Keratinocyte (primary cell): ENCODE measurements at regions not wholly inside any gene's neighbourhood (a gene's known extent, or its start where the extent isn't known, plus 50 kb on each side); places are given as distances from the start of the nearest gene placed in this dataset.

Experiments used
- DNase-seq: peaks from one replicate; pipeline ENCODE4 v3.0.0-alpha.2; 2011; ENCODE audit warnings: low read depth, missing footprints, low spot score
- FAIRE-seq: peaks from 2 replicates; lab custom pipeline; 2011; peaks lifted over from hg19 to GRCh38; lab: Jason Lieb, UNC
- H2AFZ ChIP-seq: 2 replicates; pipeline ENCODE4 v1.6.0; 2012; ENCODE audit warnings: low read length, control low read depth, inconsistent platforms; ENCODE audit not compliant: control insufficient read depth
- H3K27ac ChIP-seq: 2 replicates; pipeline ENCODE4 v1.5.1; 2011; ENCODE audit warnings: low read length; ENCODE audit not compliant: control insufficient read depth, insufficient read depth
- H3K27me3 ChIP-seq: 3 replicates; pipeline ENCODE4 v1.6.0; 2011; ENCODE audit warnings: low read length; ENCODE audit not compliant: control insufficient read depth, insufficient read depth; ENCODE audit errors: extremely low read depth
- H3K36me3 ChIP-seq, 2 experiments: 2 replicates in 1 of 2; 3 replicates in 1 of 2; pipeline ENCODE4 v1.5.1; 2011; ENCODE audit warnings: low read length in 2 of 2, mild to moderate bottlenecking in 1 of 2; ENCODE audit not compliant: control insufficient read depth in 2 of 2, insufficient read depth in 2 of 2; ENCODE audit errors: extremely low read depth in 1 of 2
- H3K4me1 ChIP-seq: 3 replicates; pipeline ENCODE4 v1.5.1; 2011; ENCODE audit warnings: low read length; ENCODE audit not compliant: control insufficient read depth, insufficient read depth; ENCODE audit errors: extremely low read depth
- H3K4me2 ChIP-seq: 3 replicates; pipeline ENCODE4 v1.6.0; 2011; ENCODE audit warnings: low read depth, low read length; ENCODE audit not compliant: control insufficient read depth, insufficient read depth; ENCODE audit errors: extremely low read depth
- H3K4me3 ChIP-seq, 3 experiments: fragments of 200-600 bp in 1 of 3; sonication (generic) in 1 of 3; 2 replicates in 2 of 3; 3 replicates in 1 of 3; pipeline ENCODE4 v1.5.1; 2011 to 2016; ENCODE audit warnings: low read length in 3 of 3, mild to moderate bottlenecking in 3 of 3, control low read depth in 2 of 3, inconsistent platforms in 1 of 3, low read depth in 1 of 3, mixed read lengths in 1 of 3, mixed run types in 1 of 3, moderate library complexity in 1 of 3; ENCODE audit not compliant: control insufficient read depth in 2 of 3, insufficient read depth in 2 of 3; ENCODE audit errors: extremely low read depth in 1 of 3
- H3K79me2 ChIP-seq: 2 replicates; pipeline ENCODE4 v1.6.0; 2012; ENCODE audit warnings: low read length; ENCODE audit not compliant: control insufficient read depth, insufficient read depth
- H3K9ac ChIP-seq: 3 replicates; pipeline ENCODE4 v1.6.0; 2011; ENCODE audit warnings: low read length; ENCODE audit not compliant: control insufficient read depth, insufficient read depth; ENCODE audit errors: extremely low read depth
- H3K9me1 ChIP-seq: 3 replicates; pipeline ENCODE4 v1.6.0; 2011; ENCODE audit warnings: low read length; ENCODE audit not compliant: control insufficient read depth, insufficient read depth; ENCODE audit errors: extremely low read depth
- H3K9me3 ChIP-seq: 2 replicates; pipeline ENCODE4 v1.5.1; 2012; ENCODE audit warnings: low read depth, low read length; ENCODE audit not compliant: control insufficient read depth
- H4K20me1 ChIP-seq: 3 replicates; pipeline ENCODE4 v1.6.0; 2011; ENCODE audit warnings: low read length; ENCODE audit not compliant: control insufficient read depth, insufficient read depth; ENCODE audit errors: extremely low read depth
- EZH2 ChIP-seq: IDR thresholded peaks from one replicate; pipeline ENCODE4 v1.6.1; 2012; ENCODE audit warnings: inconsistent platforms, mild to moderate bottlenecking, low read length, moderate library complexity
- dilution Hi-C: fragments of 300-500 bp; cut with MboI; formaldehyde crosslinking; loops from one replicate; pipeline ENCODE4 v1.7.0; 2020; ENCODE audit warnings: low sequenced_read_pairs; ENCODE audit not compliant: extremely low pct_ligation_motif_present
- TF ChIP-seq, protein P1 (sequence below), 3 experiments: IDR thresholded peaks in 1 of 3; conservative IDR thresholded peaks in 1 of 3; optimal IDR thresholded peaks in 1 of 3; 2 replicates in 2 of 3; 3 replicates in 1 of 3; pipeline versions ENCODE3 to v1.5.1; 2011; ENCODE audit warnings: low read length in 3 of 3, mild to moderate bottlenecking in 3 of 3, moderate library complexity in 2 of 3, control low read depth in 1 of 3, inconsistent platforms in 1 of 3; ENCODE audit not compliant: insufficient read depth in 2 of 3; ENCODE audit errors: extremely low read depth in 1 of 3

DNA sequence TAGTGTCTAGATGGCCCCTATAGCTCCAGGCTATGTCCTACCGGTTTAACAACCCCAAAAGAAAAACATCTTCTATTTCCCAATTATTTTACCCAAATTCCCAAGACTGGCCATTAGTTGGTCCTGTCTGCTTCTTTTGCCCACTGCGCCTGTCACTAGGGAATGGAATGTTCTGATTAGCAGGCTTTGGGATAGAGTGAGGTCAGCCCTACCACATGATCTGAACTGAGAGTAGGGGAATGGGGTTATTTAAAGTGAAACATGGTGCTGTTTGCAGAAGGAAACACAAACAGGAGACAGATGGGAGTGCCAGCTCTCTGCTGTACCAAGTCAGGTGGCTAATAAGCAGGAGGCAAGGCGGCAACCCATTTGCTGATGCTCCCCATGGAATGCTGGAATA is 635.6 kb upstream of the CFAP20DC start:
- no peaks in the 10 kb centered on the region for H3K27me3 ChIP-seq
- no peak for DNase-seq
- H3K36me3 ChIP-seq: no peaks in the 10 kb centered on the region
- H3K9ac ChIP-seq: no peak overlapping the region
- dilution Hi-C loops: no loop called here
- no peak overlapping the region for H2AFZ ChIP-seq
- FAIRE-seq: no peak
- no peak overlapping the region for H3K4me3 ChIP-seq
- no peak overlapping the region for H3K4me2 ChIP-seq
- H3K9me3 ChIP-seq: no peaks in the 10 kb centered on the region
- no peak overlapping the region for H3K27ac ChIP-seq
- no peaks in the 10 kb centered on the region for H3K4me1 ChIP-seq
- no peaks in the 10 kb centered on the region for H3K9me1 ChIP-seq
- no peaks in the 10 kb centered on the region for H4K20me1 ChIP-seq
- no peaks in the 10 kb centered on the region for H3K79me2 ChIP-seq
- TF ChIP-seq, protein P1, sequence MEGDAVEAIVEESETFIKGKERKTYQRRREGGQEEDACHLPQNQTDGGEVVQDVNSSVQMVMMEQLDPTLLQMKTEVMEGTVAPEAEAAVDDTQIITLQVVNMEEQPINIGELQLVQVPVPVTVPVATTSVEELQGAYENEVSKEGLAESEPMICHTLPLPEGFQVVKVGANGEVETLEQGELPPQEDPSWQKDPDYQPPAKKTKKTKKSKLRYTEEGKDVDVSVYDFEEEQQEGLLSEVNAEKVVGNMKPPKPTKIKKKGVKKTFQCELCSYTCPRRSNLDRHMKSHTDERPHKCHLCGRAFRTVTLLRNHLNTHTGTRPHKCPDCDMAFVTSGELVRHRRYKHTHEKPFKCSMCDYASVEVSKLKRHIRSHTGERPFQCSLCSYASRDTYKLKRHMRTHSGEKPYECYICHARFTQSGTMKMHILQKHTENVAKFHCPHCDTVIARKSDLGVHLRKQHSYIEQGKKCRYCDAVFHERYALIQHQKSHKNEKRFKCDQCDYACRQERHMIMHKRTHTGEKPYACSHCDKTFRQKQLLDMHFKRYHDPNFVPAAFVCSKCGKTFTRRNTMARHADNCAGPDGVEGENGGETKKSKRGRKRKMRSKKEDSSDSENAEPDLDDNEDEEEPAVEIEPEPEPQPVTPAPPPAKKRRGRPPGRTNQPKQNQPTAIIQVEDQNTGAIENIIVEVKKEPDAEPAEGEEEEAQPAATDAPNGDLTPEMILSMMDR (optimal IDR thresholded peaks at IDR 0.05 in 1 of 3, IDR thresholded peaks at IDR 0.05 in 1 of 3, conservative IDR thresholded peaks at IDR 0.05 in 1 of 3; ENCODE audit: extremely low read depth in 1 of 3, insufficient read depth in 2 of 3, low read length in 3 of 3): no peak
- no peak for TF ChIP-seq EZH2

DNA sequence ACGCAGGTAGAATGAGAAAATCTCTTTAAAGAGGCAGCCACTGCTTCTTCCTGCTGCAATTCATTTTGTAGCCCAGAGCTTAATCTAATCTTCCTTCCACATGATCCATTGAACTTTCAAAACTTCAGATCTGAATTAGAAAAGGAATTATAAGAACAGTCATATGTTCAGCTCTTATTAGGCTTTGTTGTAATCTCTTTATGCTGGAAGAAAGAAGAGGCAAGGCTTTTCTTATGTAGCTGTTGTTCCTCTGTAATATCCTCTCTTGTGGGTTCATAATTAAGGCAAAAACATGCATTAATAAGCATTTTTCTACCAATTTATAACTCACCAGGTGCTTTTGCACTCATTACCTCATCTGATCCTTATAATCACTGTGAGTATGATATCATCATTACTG is 634.9 kb upstream of the CFAP20DC start:
- TF ChIP-seq, protein P1 (optimal IDR thresholded peaks at IDR 0.05 in 1 of 3, IDR thresholded peaks at IDR 0.05 in 1 of 3, conservative IDR thresholded peaks at IDR 0.05 in 1 of 3; ENCODE audit: extremely low read depth in 1 of 3, insufficient read depth in 2 of 3, low read length in 3 of 3): no peak
- no peak for TF ChIP-seq EZH2
- Histone ChIP-seq H3K4me2 (no peak overlapping the region), H3K9ac (no peak overlapping the region)

More for the DNA sequence above, 634.9 kb upstream of the CFAP20DC start:
- Histone ChIP-seq H3K9me3 (no peaks in the 10 kb centered on the region), H3K4me1 (no peaks in the 10 kb centered on the region), H3K36me3 (no peaks in the 10 kb centered on the region), H3K4me3 (no peak overlapping the region), H3K79me2 (no peaks in the 10 kb centered on the region), H4K20me1 (no peaks in the 10 kb centered on the region), H3K9me1 (no peaks in the 10 kb centered on the region), H3K27ac (no peak overlapping the region), H3K27me3 (no peaks in the 10 kb centered on the region), H2AFZ (no peak overlapping the region)
- DNase-seq: no peak
- FAIRE-seq: no peak
- dilution Hi-C loops: no loop called here
